ENCODE measurements at regions not wholly inside any gene's neighbourhood (a gene's known extent, or its start where the extent isn't known, plus 50 kb on each side); places are given as distances from the start of the nearest gene placed in this dataset.

DNA sequence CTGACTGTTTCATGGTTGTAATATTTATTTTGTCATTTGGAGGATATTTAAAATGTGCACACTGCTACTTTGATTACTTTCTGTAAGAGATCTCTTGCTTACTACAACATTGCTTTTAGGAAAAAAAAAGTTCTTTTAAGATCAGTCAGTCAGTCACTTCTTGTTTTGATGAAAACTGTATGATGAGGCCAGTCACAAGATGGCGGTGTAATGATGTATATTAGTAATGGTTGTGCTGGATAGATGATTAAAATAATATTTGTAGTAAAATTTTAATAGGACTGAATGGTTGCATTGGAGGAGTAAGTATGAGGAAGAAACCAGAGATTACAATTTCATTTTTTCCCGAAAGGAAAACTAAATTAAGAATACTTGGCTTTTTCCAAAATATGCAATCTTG lies 2411.1 kb downstream of the PCDH9 start:
- no peak for DNase-seq (ENCODE audit: low read depth in 2 of 3, low spot score in 1 of 3)

DNA sequence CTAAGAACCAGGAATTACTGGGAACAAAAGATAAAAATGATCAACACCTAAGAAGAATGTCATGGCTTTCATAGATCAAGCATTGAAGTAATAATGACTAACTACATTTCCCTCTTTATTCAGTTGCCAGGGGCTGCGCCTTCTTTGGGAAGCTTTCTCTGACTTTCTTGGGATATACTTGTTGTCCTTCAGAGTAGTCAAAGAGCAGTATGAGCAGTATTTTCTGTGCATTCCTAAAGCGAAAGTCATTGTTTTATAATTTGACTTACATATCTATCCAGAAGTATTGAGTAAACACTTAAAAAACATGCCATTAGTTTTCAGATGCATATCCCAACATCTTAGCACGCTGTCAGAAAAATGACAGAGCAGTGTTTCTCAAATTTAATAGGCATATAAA lies 2412.4 kb downstream of the PCDH9 start:
- DNase-seq (ENCODE audit: low read depth in 2 of 3, low spot score in 1 of 3): no peak

DNA sequence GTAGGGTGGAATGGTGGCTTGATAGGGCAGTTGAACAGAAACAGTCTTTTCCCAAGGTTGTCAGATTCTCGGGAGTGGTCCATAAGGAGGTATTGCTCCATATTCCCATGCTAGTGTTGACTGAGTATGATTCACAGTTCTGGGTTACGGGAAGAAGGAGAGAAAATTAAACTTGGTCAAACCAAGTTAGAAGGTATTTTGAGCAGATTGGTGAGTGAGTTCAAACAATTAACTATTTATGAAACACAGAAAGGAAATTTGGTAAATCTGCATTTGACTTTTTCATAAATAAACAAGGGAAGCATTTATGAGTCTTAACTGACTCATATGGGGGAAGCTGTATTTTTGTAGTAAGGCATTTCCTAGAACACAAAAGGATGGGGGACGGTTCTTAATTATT lies 2419.4 kb downstream of the PCDH9 start:
- no peak for DNase-seq (ENCODE audit: low read depth in 2 of 3, low spot score in 1 of 3)

DNA sequence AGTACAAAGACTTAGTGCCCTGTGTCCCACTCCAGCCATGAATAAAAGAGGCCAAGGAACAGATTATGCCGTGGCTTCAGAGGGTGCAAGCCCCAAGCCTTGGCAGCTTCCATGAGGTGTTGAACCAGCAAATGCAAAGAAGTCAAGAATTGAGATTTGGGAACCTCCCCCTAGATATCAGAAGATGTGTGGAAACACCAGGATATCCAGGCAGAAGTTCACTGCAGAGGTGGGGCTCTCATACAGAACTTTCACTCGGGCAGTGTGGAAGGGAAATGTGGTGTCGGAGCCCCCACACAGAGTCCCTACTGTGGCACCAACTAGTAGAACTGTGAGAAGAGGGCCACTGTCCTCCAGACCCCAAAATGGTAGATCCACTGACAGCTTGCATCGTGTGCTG lies 2421.4 kb downstream of the PCDH9 start:
- no peak for DNase-seq (ENCODE audit: low read depth in 2 of 3, low spot score in 1 of 3)

GRCh38 chr13:64801768-64802167 lies 2428.4 kb downstream of the PCDH9 start:
- DNase-seq (ENCODE audit: low read depth in 2 of 3, low spot score in 1 of 3): no peak

- DNase-seq (ENCODE audit: low read depth in 2 of 3, low spot score in 1 of 3): no peak
Observed at GRCh38 chr13:64798422-64798821, 2431.7 kb downstream of the PCDH9 start.

- DNase-seq (ENCODE audit: low read depth in 2 of 3, low spot score in 1 of 3): no peak
Observed at GRCh38 chr13:64793592-64793991, 2436.5 kb downstream of the PCDH9 start.

DNA sequence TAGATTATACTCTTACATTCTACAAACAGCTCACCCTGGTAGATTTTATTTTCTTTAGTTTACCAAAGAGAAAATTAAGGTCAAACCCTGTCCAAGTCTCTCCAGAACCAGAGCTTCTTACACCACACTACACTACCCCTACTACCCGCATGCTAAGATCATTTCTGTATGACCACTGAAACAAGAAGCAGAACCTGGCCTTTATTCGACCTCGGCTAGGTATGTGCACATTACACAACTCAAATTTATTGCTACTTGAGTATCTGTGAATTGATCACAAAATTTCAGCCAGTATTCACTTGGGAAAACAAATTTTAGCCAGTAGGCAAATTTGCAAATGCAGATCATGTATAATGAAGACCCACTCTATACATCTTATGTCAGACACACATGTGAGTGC lies 2437.0 kb downstream of the PCDH9 start:
- DNase-seq (ENCODE audit: low read depth in 2 of 3, low spot score in 1 of 3): no peak

- no peak for DNase-seq (ENCODE audit: low read depth in 2 of 3, low spot score in 1 of 3)
Observed at GRCh38 chr13:64791373-64791772, 2438.8 kb downstream of the PCDH9 start.

DNA sequence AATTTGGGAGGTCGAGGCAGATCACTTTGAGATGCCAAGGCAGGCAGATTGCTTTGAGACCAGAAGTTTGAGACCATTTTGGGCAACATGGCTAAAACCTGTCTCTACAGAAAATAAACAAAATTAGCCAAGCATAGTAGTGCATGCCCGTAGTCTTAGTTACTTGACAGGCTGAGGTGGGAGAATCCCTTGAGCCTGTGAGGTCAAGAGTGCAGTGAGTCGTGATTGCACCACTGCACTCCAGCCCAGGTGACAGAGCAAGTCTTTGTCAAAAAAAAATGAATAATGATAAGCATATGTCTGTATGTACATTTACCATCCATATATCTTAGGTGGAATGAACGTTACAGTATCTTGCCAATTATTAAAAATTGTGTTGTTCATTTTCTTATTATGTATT lies 2447.7 kb downstream of the PCDH9 start:
- DNase-seq (ENCODE audit: low read depth in 2 of 3, low spot score in 1 of 3): no peak

GRCh38 chr13:64778002-64778401 lies 2452.1 kb downstream of the PCDH9 start:
- DNase-seq (ENCODE audit: low read depth in 2 of 3, low spot score in 1 of 3): no peak

DNA sequence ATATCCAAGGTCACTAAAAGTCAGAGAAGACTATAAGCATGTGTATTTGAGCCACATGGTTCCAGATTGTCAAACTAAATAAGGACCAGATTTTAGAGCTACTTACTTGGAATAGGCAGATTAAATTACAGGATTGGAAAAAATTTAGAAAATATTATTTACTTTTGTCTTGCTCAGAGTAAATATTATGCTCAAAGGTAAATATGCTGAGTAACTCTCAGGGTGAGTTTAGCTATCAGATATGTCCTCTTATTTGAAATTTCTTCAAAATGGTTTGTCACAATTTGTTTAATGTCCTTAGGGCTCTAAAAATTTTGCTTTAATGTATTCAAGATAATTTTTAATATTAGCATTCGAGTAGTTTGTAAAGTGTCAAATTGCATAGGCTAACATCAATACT lies 2455.2 kb downstream of the PCDH9 start:
- DNase-seq (ENCODE audit: low read depth in 2 of 3, low spot score in 1 of 3): no peak

DNA sequence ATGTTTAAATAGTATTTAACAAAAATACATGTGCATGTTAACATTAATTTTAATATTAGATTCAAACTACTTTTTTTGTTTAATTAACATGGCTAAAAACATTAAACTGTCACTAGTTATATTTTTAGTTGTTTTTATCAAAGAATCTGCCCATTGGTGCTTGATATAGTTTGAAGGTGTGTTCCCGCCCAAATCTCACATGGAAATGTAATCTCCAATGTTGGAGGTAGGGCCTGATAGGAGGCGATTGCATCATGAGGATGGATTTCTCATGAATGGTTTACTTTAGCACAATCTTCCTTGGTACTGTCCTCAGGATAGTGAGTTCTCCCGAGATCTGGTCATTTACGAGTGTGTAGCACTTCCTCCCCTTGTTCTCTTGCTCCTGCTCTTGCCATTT lies 2459.4 kb downstream of the PCDH9 start:
- DNase-seq (ENCODE audit: low read depth in 2 of 3, low spot score in 1 of 3): no peak

- no peak for DNase-seq (ENCODE audit: low read depth in 2 of 3, low spot score in 1 of 3)
Observed at GRCh38 chr13:64767054-64767453, 2463.1 kb downstream of the PCDH9 start.

DNA sequence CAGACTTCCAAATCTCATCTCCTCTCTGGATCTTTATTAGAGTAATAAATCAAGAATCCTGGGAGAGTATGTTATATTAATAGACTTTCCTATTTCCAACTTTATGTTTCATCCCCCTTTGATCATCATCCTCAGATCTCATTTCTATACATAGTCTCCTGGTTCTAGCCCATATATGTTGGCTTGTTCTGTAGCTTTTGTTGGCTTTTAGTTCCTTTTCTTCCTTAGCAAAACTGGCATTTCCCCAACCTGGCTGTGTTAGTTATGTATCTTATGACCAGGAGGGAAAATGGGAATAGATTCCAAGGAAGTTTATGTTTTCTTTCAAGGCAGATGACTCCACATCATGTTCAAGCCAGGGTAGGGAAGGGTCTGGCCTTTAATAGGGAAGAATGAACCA lies 2464.5 kb downstream of the PCDH9 start:
- DNase-seq (ENCODE audit: low read depth in 2 of 3, low spot score in 1 of 3): no peak

- no peak for DNase-seq (ENCODE audit: low read depth in 2 of 3, low spot score in 1 of 3)
Observed at GRCh38 chr13:64758521-64759244, 2471.5 kb downstream of the PCDH9 start.

GRCh38 chr13:64756621-64757020 lies 2473.5 kb downstream of the PCDH9 start:
- no peak for DNase-seq (ENCODE audit: low read depth in 2 of 3, low spot score in 1 of 3)

DNA sequence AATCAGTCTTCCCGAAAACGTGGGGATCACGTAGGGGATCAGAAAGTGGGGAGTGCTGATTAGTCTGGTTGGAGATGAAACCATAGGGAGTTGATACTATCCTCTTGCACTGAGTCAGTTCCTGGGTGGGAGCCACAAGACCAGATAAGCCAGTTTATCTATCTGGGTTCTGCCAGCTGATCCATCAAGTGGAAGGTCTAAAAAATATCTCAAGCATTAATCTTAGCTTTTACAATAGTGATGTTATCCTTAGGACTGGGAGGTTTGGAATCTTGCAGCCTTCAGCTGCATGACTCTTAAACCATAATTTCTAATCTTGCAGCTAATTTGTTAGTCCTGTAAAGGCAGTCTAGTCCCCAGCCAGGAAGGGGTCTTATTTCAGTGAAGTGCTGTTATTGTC lies 2474.2 kb downstream of the PCDH9 start:
- no peak for DNase-seq (ENCODE audit: low read depth in 2 of 3, low spot score in 1 of 3)

DNA sequence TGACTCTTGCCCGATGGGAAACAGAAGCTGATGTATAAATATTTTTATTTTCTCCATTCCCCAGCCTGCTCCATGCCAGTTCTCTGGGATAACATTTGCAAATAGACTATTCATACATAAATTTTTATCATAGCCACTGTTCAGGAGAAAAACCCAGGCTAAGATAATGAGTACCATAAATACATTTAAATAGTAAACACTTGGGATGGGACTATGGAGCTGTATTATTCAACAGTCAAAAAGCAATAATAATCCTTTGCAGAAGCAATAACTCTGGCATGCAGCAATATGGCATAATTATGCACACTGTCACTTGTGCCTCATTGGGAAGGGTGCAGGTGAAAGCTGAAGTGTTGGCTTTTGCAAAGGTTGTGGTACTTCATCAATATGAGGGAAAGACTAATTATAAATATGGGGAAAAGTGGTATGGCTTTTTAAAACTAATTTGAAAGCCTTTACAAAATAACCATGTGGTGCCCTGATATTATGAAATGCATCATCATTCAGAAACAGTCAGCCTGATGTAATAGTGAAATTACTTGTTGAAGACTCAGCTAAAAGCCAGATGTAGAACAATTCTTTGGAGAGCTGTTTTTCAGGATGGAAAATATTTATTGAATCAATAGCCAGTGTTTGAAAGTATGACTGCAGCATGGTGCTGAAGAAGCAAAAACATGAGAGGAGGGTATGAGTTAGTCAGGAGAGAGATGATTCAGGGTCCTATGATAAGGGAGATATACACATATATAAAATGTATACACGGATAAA lies 2476.7 kb downstream of the PCDH9 start:
- DNase-seq (ENCODE audit: low read depth in 2 of 3, low spot score in 1 of 3): no peak

- no peak for DNase-seq (ENCODE audit: low read depth in 2 of 3, low spot score in 1 of 3)
Observed at GRCh38 chr13:64749301-64749700, 2480.8 kb downstream of the PCDH9 start.

- DNase-seq (ENCODE audit: low read depth in 2 of 3, low spot score in 1 of 3): no peak
Observed at GRCh38 chr13:64746845-64747244, 2483.3 kb downstream of the PCDH9 start.

DNA sequence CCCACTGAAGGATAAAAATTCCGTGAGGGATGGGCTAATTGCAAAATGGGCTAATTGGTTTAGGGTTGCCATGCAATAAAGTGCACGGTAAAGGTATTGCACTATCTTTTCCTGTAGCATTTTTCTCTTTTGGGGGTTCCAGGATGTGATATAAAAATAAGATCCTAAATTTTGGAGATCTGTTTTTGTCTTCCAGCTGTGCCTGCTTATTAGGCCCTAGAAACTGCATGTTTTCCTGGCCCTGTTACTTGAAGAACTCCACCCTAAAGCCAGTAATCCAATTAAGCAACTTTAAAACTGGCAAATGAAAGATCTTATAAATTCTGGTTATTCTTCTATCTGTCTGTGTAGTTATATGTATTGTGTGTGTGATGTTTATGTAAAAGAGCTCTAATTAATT lies 2489.6 kb downstream of the PCDH9 start:
- DNase-seq (ENCODE audit: low read depth in 2 of 3, low spot score in 1 of 3): no peak

GRCh38 chr13:64725492-64725891 lies 2504.6 kb downstream of the PCDH9 start:
- DNase-seq (ENCODE audit: low read depth in 2 of 3, low spot score in 1 of 3): no peak
